ENCODE measurements at regions not wholly inside any gene's neighbourhood (a gene's known extent, or its start where the extent isn't known, plus 50 kb on each side); places are given as distances from the start of the nearest gene placed in this dataset.
"Not testable (repeated sequence)": the region's sequence is repeated elsewhere in the genome, so short reads cannot be mapped to it uniquely, and the experiment has no call there.

GRCh38 chr16:60681043-60681442 is 1355.2 kb downstream of the CDH8 start:
- DNase-seq (ENCODE audit: low spot score): no peak

- no peak for DNase-seq (ENCODE audit: low spot score)
Observed at GRCh38 chr16:60675022-60675421, 1361.2 kb downstream of the CDH8 start.

GRCh38 chr16:60674241-60674640 is 1362.0 kb downstream of the CDH8 start:
- DNase-seq (ENCODE audit: low spot score): no peak

- peak; percentile 2 for DNase-seq (ENCODE audit: low spot score)
Observed at GRCh38 chr16:60655514-60656153, 1380.6 kb downstream of the CDH8 start.

- peak; percentile 12 for DNase-seq (ENCODE audit: low spot score)
Observed at GRCh38 chr16:60651346-60651745, 1384.9 kb downstream of the CDH8 start.

- peak; percentile 5 for DNase-seq (ENCODE audit: low spot score)
Observed at GRCh38 chr16:60648290-60648689, 1387.9 kb downstream of the CDH8 start.

- not testable (repeated sequence) for DNase-seq (ENCODE audit: low spot score)
Observed at GRCh38 chr16:60647388-60647787, 1388.8 kb downstream of the CDH8 start.

- DNase-seq (ENCODE audit: low spot score): no peak
Observed at GRCh38 chr16:60646631-60647030, 1389.6 kb downstream of the CDH8 start.

GRCh38 chr16:60645541-60645940 is 1390.7 kb downstream of the CDH8 start:
- DNase-seq (ENCODE audit: low spot score): no peak

GRCh38 chr16:60642956-60643355 is 1393.3 kb downstream of the CDH8 start:
- DNase-seq (ENCODE audit: low spot score): peak; percentile 54

- DNase-seq (ENCODE audit: low spot score): no peak
Observed at GRCh38 chr16:60641067-60641665, 1395.1 kb downstream of the CDH8 start.

GRCh38 chr16:60640038-60640437 is 1396.2 kb downstream of the CDH8 start:
- DNase-seq (ENCODE audit: low spot score): no peak

- DNase-seq (ENCODE audit: low spot score): not testable (repeated sequence)
Observed at GRCh38 chr16:60636636-60637035, 1399.6 kb downstream of the CDH8 start.

- DNase-seq (ENCODE audit: low spot score): no peak
Observed at GRCh38 chr16:60636117-60636516, 1400.1 kb downstream of the CDH8 start.

- no peak for DNase-seq (ENCODE audit: low spot score)
Observed at GRCh38 chr16:60635548-60635947, 1400.7 kb downstream of the CDH8 start.

- DNase-seq (ENCODE audit: low spot score): no peak
Observed at GRCh38 chr16:60611844-60612243, 1424.4 kb downstream of the CDH8 start.

GRCh38 chr16:60608971-60609370 is 1427.3 kb downstream of the CDH8 start:
- no peak for DNase-seq (ENCODE audit: low spot score)

- DNase-seq (ENCODE audit: low spot score): not testable (repeated sequence)
Observed at GRCh38 chr16:60605652-60606051, 1430.6 kb downstream of the CDH8 start.

GRCh38 chr16:60605176-60605575 is 1431.1 kb downstream of the CDH8 start:
- DNase-seq (ENCODE audit: low spot score): no peak

- no peak for DNase-seq (ENCODE audit: low spot score)
Observed at GRCh38 chr16:60586493-60586892, 1449.7 kb downstream of the CDH8 start.

- DNase-seq (ENCODE audit: low spot score): no peak
Observed at GRCh38 chr16:60582528-60582927, 1453.7 kb downstream of the CDH8 start.

- DNase-seq (ENCODE audit: low spot score): no peak
Observed at GRCh38 chr16:60566901-60567300, 1469.3 kb downstream of the CDH8 start.

- DNase-seq (ENCODE audit: low spot score): no peak
Observed at GRCh38 chr16:60564588-60564987, 1471.7 kb downstream of the CDH8 start.

- DNase-seq (ENCODE audit: low spot score): no peak
Observed at GRCh38 chr16:60563166-60563565, 1473.1 kb downstream of the CDH8 start.

All from AG08395 (cell line).